IMR-90 (cell line): ENCODE measurements at regions not wholly inside any gene's neighbourhood (a gene's known extent, or its start where the extent isn't known, plus 50 kb on each side); places are given as distances from the start of the nearest gene placed in this dataset.

Source experiments
- ATAC-seq: fragments of 200-7000 bp; cut with Tn5 transposase; 2 replicates; pipeline ENCODE4 v1.9.1; 2020; ENCODE audit warnings: low read depth, mild to moderate bottlenecking, moderate library complexity
- BruUV-seq: library from RNA; stranded (reverse); fragments of 400-500 nt; replicated peaks from 2 replicates; lab custom pipeline; 2021; lab: Mats Ljungman, UMichigan
- CTCF ChIA-PET: fragments of 300-600 bp; formaldehyde crosslinking; extraction: SDS; loops from one replicate; lab custom pipeline; 2021; ENCODE audit warnings: antibody characterized with exemption; lab: Yijun Ruan, JAX
- POLR2A ChIA-PET: fragments of 300-600 bp; sonication (Branson Sonifier 250); formaldehyde crosslinking; loops from one replicate; lab custom pipeline; 2022; ENCODE audit warnings: antibody characterized with exemption; ENCODE audit not compliant: unreplicated experiment; lab: Charles Lee
- DNase-seq: peaks from one replicate; pipeline ENCODE4 v3.0.0; 2013
- H2AFZ ChIP-seq: replicated peaks from 2 replicates; pipeline ENCODE3; 2013; ENCODE audit warnings: low read length, mild to moderate bottlenecking; ENCODE audit not compliant: poor library complexity
- H2AK5ac ChIP-seq: 2 replicates; pipeline ENCODE4 v1.6.1; 2013; ENCODE audit warnings: low read depth, low read length, inconsistent platforms
- H2AK9ac ChIP-seq: replicated peaks from 2 replicates; pipeline ENCODE3; 2013; ENCODE audit warnings: mild to moderate bottlenecking, low read depth, low read length, moderate library complexity; ENCODE audit not compliant: poor library complexity
- H2BK120ac ChIP-seq: 2 replicates; pipeline ENCODE4 v1.6.1; 2013; ENCODE audit warnings: low read depth, low read length, inconsistent platforms
- H2BK15ac ChIP-seq: 3 replicates; pipeline ENCODE4 v1.6.1; 2013; ENCODE audit warnings: low read depth, low read length, inconsistent platforms
- H2BK20ac ChIP-seq: 2 replicates; pipeline ENCODE4 v1.6.1; 2013; ENCODE audit warnings: low read depth, mild to moderate bottlenecking, inconsistent platforms, low read length, moderate library complexity
- H2BK5ac ChIP-seq: 2 replicates; pipeline ENCODE4 v1.6.1; 2013; ENCODE audit warnings: mild to moderate bottlenecking, low read depth, low read length, inconsistent platforms; ENCODE audit not compliant: poor library complexity, severe bottlenecking
- H3K14ac ChIP-seq: replicated peaks from 2 replicates; pipeline ENCODE4 v1.6.1; 2013; ENCODE audit warnings: low read depth, low read length, inconsistent platforms
- H3K18ac ChIP-seq: 2 replicates; pipeline ENCODE4 v1.6.1; 2013; ENCODE audit warnings: low read depth, low read length, control low read depth
- H3K23ac ChIP-seq: 2 replicates; pipeline ENCODE4 v1.6.1; 2013; ENCODE audit warnings: low read depth, low read length, inconsistent platforms
- H3K27ac ChIP-seq: 2 replicates; pipeline ENCODE4 v1.5.1; 2013; ENCODE audit warnings: mild to moderate bottlenecking, control low read depth, low read length; ENCODE audit not compliant: insufficient read depth
- H3K27me3 ChIP-seq: 2 replicates; pipeline ENCODE4 v1.6.1; 2013; ENCODE audit warnings: low read length; ENCODE audit not compliant: control insufficient read depth, insufficient read depth
- H3K36me3 ChIP-seq: 2 replicates; pipeline ENCODE4 v1.6.1; 2013; ENCODE audit warnings: low read length, mixed read lengths; ENCODE audit not compliant: control insufficient read depth, insufficient read depth
- H3K4ac ChIP-seq: 2 replicates; pipeline ENCODE4 v1.6.1; 2013; ENCODE audit warnings: low read depth, low read length, inconsistent platforms
- H3K4me1 ChIP-seq: 2 replicates; pipeline ENCODE4 v1.6.1; 2013; ENCODE audit warnings: low read length, mixed read lengths; ENCODE audit not compliant: control insufficient read depth, insufficient read depth
- H3K4me2 ChIP-seq: 2 replicates; pipeline ENCODE4 v1.6.1; 2013; ENCODE audit warnings: low read depth, mild to moderate bottlenecking, control low read depth, low read length, moderate library complexity
- H3K4me3 ChIP-seq: 2 replicates; pipeline ENCODE4 v1.5.1; 2013; ENCODE audit warnings: low read depth, mild to moderate bottlenecking, control low read depth, low read length, moderate library complexity; ENCODE audit not compliant: insufficient read depth
- H3K56ac ChIP-seq: 2 replicates; pipeline ENCODE4 v1.6.1; 2013; ENCODE audit warnings: low read length, inconsistent platforms; ENCODE audit not compliant: insufficient read depth; ENCODE audit errors: extremely low read depth
- H3K79me1 ChIP-seq, 2 experiments: 2 replicates each; pipeline ENCODE4 v1.6.1; 2013; ENCODE audit warnings: low read length in 2 of 2, inconsistent platforms in 1 of 2, low read depth in 1 of 2
- H3K9ac ChIP-seq: 2 replicates; pipeline ENCODE4 v1.6.1; 2013; ENCODE audit warnings: low read depth, low read length, control low read depth
- H3K9me1 ChIP-seq: 2 replicates; pipeline ENCODE4 v1.6.1; 2013; ENCODE audit warnings: low read length, inconsistent platforms; ENCODE audit not compliant: insufficient read depth
- H3K9me3 ChIP-seq: 2 replicates; pipeline ENCODE4 v1.6.1; 2013; ENCODE audit warnings: low read length; ENCODE audit not compliant: control insufficient read depth, insufficient read depth
- H4K20me1 ChIP-seq: 2 replicates; pipeline ENCODE4 v1.6.1; 2013; ENCODE audit warnings: low read length, inconsistent platforms; ENCODE audit not compliant: insufficient read depth
- H4K5ac ChIP-seq: 2 replicates; pipeline ENCODE4 v1.6.1; 2013; ENCODE audit warnings: mild to moderate bottlenecking, low read depth, low read length, control low read depth
- H4K8ac ChIP-seq, 2 experiments: 2 replicates each; pipeline ENCODE4 v1.6.1; 2013; ENCODE audit warnings: low read depth in 2 of 2, low read length in 2 of 2, control low read depth in 1 of 2, inconsistent platforms in 1 of 2
- H4K91ac ChIP-seq: 2 replicates; pipeline ENCODE4 v1.6.1; 2013; ENCODE audit warnings: low read depth, low read length, inconsistent platforms; ENCODE audit not compliant: insufficient read depth
- BHLHE40 ChIP-seq: fragments of 150-350 bp; IDR thresholded peaks from 2 replicates; pipeline ENCODE4 v1.6.1; 2016; ENCODE audit warnings: mild to moderate bottlenecking, low read depth, low read length
- CEBPB ChIP-seq: IDR thresholded peaks from 2 replicates; pipeline ENCODE4 v1.6.1; 2012; ENCODE audit warnings: low read depth, low read length, improper control_type of control experiment
- CHD1 ChIP-seq: IDR thresholded peaks from 2 replicates; pipeline ENCODE4 v1.6.1; 2012; ENCODE audit warnings: low read depth, low read length, improper control_type of control experiment
- CTCF ChIP-seq: conservative IDR thresholded peaks from 2 replicates; pipeline ENCODE4 v1.5.1; 2012; ENCODE audit warnings: mild to moderate bottlenecking, low read depth, low read length, improper control_type of control experiment
- ELK1 ChIP-seq: fragments of 150-350 bp; IDR thresholded peaks from 2 replicates; pipeline ENCODE4 v1.6.1; 2016; ENCODE audit warnings: low read depth, mild to moderate bottlenecking, low read length, moderate library complexity, borderline replicate concordance
- FOS ChIP-seq: fragments of 150-350 bp; IDR thresholded peaks from 2 replicates; pipeline ENCODE4 v1.6.1; 2016; ENCODE audit warnings: low read depth, low read length
- MAFK ChIP-seq: IDR thresholded peaks from 2 replicates; pipeline ENCODE4 v1.6.1; 2012; ENCODE audit warnings: low read depth, low read length, improper control_type of control experiment
- MAZ ChIP-seq: IDR thresholded peaks from 2 replicates; pipeline ENCODE4 v1.6.1; 2012; ENCODE audit warnings: low read depth, mild to moderate bottlenecking, low read length, improper control_type of control experiment, moderate library complexity, borderline replicate concordance
- NFE2L2 ChIP-seq: fragments of 150-350 bp; IDR thresholded peaks from 2 replicates; pipeline ENCODE4 v1.6.1; 2016; ENCODE audit warnings: low read depth, mild to moderate bottlenecking, low read length
- POLR2A ChIP-seq: IDR thresholded peaks from 2 replicates; pipeline ENCODE4 v1.6.1; 2012; ENCODE audit warnings: mild to moderate bottlenecking, low read depth, low read length
- RAD21 ChIP-seq: IDR thresholded peaks from 2 replicates; pipeline ENCODE4 v1.6.1; 2012; ENCODE audit warnings: low read length, improper control_type of control experiment
- RCOR1 ChIP-seq: IDR thresholded peaks from 2 replicates; pipeline ENCODE4 v1.6.1; 2012; ENCODE audit warnings: mild to moderate bottlenecking, low read length, improper control_type of control experiment; ENCODE audit not compliant: insufficient replicate concordance
- RFX5 ChIP-seq: IDR thresholded peaks from 2 replicates; pipeline ENCODE4 v1.8.0; 2012; ENCODE audit warnings: low read depth, mild to moderate bottlenecking, low read length, moderate library complexity
- SMC3 ChIP-seq: fragments of 150-350 bp; IDR thresholded peaks from 2 replicates; pipeline ENCODE4 v1.6.1; 2016; ENCODE audit warnings: low read depth, mild to moderate bottlenecking, antibody characterized with exemption, low read length, moderate library complexity
- USF2 ChIP-seq: fragments of 150-350 bp; IDR thresholded peaks from 2 replicates; pipeline ENCODE4 v1.6.1; 2017; ENCODE audit warnings: mild to moderate bottlenecking, antibody characterized with exemption, low read length, low read depth
- WGBS, 2 experiments: methylation state at CpG; one replicate each; pipeline versions ENCODE4 v1.1.5 to v1.1.7; 2013; ENCODE audit warnings: missing lambda C conversion rate in 2 of 2; ENCODE audit not compliant: insufficient read length in 1 of 2; ENCODE audit errors: extremely low coverage in 2 of 2; 5-methylcytosine and 5-hydroxymethylcytosine counted together
- dilution Hi-C: fragments of 300-500 bp; cut with HindIII; formaldehyde crosslinking; loops from one replicate; pipeline ENCODE4 v1.14.3; 2018; ENCODE audit warnings: low sequenced_read_pairs; ENCODE audit not compliant: unreplicated experiment
- in situ Hi-C: fragments of 300-500 bp; cut with MboI; formaldehyde crosslinking; loops from 3 replicates; pipeline ENCODE4 v1.14.3; 2019; ENCODE audit warnings: low sequenced_read_pairs, inconsistent platforms, mixed read lengths
- intact Hi-C: fragments of 100-400 bp; cut with micrococcal nuclease; formaldehyde crosslinking; loops from 2 replicates; pipeline ENCODE4 v1.10.0; 2022

- BruUV-seq, result no TSS peak
- no peak for TF ChIP-seq CEBPB
- TF ChIP-seq BHLHE40, result no peak
- TF ChIP-seq SMC3, result no peak
- TF ChIP-seq CHD1, result no peak
- TF ChIP-seq POLR2A, result no peak
- TF ChIP-seq MAFK, result no peak
- TF ChIP-seq FOS, result no peak
- TF ChIP-seq RCOR1, result no peak
- TF ChIP-seq ELK1, result no peak
- TF ChIP-seq RAD21, result no peak
- no peak for TF ChIP-seq MAZ
- TF ChIP-seq RFX5, result no peak
- no peak for TF ChIP-seq NFE2L2
- TF ChIP-seq USF2, result no peak
- no peak for TF ChIP-seq CTCF
Observed at GRCh38 chr15:81611679-81612078, 237.7 kb upstream of the TMC3 start.

More at GRCh38 chr15:81611679-81612078, 237.7 kb upstream of the TMC3 start:
- H4K5ac ChIP-seq, result no peak overlapping the region
- WGBS, 2 experiments, result 37% methylated on average over 3 of the region's 4 CpGs; no CpG with 5 or more reads in 1 of the 2 experiments
- intact Hi-C loops, result no loop called here
- H4K8ac ChIP-seq, result no peak overlapping the region
- no peaks in the 10 kb centered on the region for H3K79me1 ChIP-seq
- in situ Hi-C loops, result no loop called here
- no peaks in the 10 kb centered on the region for H3K9me1 ChIP-seq
- H2AK5ac ChIP-seq, result no peak overlapping the region
- H2AK9ac ChIP-seq, result no peak overlapping the region
- H3K4me2 ChIP-seq, result no peak overlapping the region
- no peak overlapping the region for H3K27ac ChIP-seq
- no peak overlapping the region for H3K14ac ChIP-seq
- peaks cover 6% of the 10 kb centered on the region for H3K27me3 ChIP-seq
- no peak overlapping the region for H3K18ac ChIP-seq
- no peak overlapping the region for H2BK20ac ChIP-seq
- H3K9ac ChIP-seq, result no peak overlapping the region
- no peak overlapping the region for H2BK120ac ChIP-seq
- DNase-seq (no peak), ATAC-seq (no peak)
- POLR2A ChIA-PET, result no interaction called here
- no peaks in the 10 kb centered on the region for H4K20me1 ChIP-seq
- H3K4me1 ChIP-seq, result no peaks in the 10 kb centered on the region
- H4K91ac ChIP-seq, result no peak overlapping the region
- H2BK5ac ChIP-seq, result no peak overlapping the region
- no peak overlapping the region for H3K23ac ChIP-seq
- dilution Hi-C loops, result no loop called here
- H3K36me3 ChIP-seq, result no peaks in the 10 kb centered on the region
- no peak overlapping the region for H3K4me3 ChIP-seq
- H3K56ac ChIP-seq, result no peak overlapping the region
- no peak overlapping the region for H2AFZ ChIP-seq
- no peak overlapping the region for H2BK15ac ChIP-seq
- CTCF ChIA-PET, result no interaction called here
- H3K4ac ChIP-seq, result no peak overlapping the region
- no peaks in the 10 kb centered on the region for H3K9me3 ChIP-seq
